GM19193 (cell line): ENCODE measurements at regions not wholly inside any gene's neighbourhood (a gene's known extent, or its start where the extent isn't known, plus 50 kb on each side); places are given as distances from the start of the nearest gene placed in this dataset.

Experiments used
- POLR2A ChIP-seq: IDR thresholded peaks from 4 replicates; pipeline ENCODE4 v1.6.1; 2011; ENCODE audit not compliant: insufficient read depth, insufficient read length; ENCODE audit errors: extremely low read depth

DNA sequence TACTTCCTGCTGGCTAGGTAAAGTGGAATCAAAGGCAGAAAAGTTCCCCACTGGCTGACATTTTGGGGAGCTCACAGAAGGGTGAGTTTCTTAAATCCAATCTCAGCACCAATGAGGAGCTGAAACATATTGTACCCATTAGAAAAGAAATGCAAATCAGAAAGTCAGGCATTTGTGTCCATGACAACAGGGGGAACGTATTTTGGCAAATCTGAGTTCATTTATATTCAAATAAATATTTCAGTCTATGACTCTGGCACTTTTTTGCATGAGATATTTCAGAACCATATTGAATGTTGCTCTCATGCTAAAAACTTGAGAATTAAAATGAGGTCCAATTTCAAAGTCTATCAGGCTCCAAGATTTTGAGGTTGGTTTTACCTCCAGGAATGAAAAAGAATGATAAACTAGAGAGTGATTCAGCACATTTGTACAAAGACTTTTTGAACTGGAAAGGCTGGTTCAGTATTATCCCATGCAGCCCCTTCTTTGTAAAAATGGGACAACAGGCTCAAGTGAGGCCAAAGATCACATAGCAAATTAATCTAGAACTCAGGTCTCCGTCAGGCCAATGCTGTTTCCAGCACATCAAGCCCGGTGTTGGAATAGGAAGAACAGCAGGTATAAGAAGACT, 202.2 kb downstream of the RRAGC start:
- no peak for TF ChIP-seq POLR2A

DNA sequence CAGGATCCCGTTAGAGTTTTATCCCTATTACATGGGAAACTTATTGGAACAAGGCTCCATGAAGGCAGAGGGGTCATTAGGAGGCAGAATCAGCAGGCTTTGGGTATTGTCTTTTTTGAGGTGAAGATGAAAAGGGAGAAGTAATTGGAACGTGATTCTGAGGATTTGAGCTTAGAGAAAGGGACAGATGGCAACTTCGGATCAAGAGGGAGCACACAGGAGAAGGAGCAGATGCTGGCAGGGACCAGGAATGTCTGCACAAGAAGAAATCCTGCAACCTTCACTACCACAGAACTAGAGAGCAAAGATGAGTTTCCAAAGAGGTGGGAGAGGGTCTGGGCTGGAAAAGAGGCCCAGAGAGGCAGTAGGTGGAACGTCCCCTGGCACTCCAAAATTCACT, 202.8 kb downstream of the RRAGC start:
- no peak for TF ChIP-seq POLR2A

DNA sequence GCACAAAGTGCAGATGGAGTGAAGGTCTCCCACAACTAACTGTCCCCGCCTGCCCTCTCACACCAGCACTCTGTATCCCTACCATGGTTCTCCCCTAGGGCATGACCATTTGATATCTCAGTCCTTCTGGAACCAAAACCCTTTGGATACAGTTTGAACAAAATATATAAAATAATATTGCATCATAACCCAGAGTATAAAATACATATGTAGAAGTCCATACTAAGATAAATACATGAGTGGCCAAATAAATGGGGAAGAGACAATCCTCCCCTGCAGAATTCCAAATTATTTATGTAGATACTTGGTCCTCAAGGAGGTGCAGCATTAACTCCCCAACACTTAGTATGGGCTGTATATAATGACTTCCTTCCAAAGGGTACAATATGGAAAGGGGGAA, 207.4 kb downstream of the RRAGC start:
- no peak for TF ChIP-seq POLR2A

DNA sequence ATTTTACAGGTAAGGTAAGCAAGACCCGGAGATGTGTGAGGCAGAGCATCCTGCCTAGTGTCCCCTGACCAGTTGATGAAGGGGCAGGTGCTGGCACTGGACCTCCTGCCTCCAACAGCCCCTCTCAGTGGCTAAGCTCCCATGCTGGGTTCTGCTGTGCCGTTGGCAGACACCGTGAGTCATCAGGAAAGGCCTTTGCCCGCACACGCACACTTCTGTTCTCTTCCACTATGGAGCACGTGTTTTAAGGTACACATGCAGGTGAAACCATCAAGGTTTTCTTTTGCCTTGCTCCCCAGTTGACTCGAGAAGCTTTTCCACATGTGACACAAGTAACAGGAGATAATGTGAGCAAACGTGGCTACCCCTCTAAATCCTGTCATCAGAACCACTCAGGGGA, 207.9 kb downstream of the RRAGC start:
- no peak for TF ChIP-seq POLR2A

DNA sequence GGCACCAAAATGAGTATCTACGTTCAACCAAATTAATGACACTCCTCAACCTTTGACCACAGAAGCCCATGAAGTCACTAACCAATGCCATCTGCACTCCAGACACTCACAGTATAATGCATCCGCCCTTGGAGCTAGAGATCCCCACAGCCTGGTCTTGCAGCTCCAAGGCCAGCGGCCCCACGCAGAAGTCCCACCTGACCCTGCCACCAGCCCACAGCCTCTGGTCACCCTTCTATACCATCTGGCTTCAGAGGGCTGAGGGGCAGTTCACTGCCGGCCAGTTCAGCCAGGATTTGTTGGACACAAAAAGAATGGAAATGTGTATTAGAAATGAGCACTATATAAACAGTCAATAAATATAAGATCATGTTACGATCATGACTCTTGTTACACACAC, 211.2 kb downstream of the RRAGC start:
- no peak for TF ChIP-seq POLR2A

DNA sequence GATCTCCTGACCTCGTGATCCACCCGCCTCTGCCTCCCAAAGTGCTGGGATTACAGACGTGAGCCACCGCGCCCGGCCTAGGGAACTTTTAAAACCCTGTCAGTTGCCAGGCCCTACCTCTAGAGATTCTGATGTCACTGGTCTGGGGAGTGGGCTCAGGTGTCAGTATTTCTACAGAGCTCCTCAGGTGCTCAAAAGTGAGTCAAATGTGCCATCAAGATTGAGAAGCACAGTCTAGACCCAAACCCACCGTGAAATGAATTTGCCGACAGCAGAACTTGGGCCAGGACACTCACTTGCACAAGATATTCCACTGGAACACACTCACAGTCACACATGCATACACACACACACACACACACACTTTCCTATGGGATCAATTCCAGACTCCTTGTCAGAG, 215.5 kb downstream of the RRAGC start:
- no peak for TF ChIP-seq POLR2A

DNA sequence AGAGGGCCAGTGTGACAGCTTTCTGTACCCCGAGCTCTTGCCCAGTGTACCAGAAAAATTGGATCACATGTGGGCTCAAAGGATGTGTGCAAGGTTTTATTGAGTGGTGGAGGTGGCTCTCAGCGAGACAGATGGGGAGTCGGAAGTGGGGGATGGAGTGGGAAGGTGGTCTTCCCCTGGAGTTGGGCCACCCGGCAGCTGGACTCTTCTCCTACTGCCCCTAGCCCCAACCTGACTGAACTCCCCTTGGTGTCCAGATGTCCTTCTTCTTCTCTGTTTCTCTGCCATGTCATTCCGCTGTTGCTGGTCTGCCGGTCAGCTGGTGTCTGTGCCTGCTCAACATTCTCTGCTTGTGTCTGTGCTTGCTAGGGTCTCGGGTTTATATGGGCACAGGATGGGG, 217.9 kb downstream of the RRAGC start:
- no peak for TF ChIP-seq POLR2A

DNA sequence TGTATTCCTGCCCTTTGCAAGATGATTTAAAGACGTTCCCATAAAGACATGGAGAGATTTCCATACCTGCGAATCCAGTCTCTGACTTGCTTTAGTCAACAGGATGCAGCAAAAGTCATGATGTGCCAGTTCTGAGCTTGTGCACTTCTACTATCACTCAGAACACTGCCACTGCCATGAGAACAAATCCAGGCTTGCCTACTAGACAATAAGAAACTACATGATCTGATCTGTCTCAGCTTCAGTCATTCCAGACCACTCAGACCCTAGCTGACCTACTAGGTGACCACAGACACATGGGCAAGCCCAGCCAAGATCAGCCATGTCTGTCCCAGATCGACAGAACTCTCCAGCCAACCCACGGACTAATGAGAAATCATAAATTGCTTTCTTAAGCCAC, 219.2 kb downstream of the RRAGC start:
- no peak for TF ChIP-seq POLR2A

DNA sequence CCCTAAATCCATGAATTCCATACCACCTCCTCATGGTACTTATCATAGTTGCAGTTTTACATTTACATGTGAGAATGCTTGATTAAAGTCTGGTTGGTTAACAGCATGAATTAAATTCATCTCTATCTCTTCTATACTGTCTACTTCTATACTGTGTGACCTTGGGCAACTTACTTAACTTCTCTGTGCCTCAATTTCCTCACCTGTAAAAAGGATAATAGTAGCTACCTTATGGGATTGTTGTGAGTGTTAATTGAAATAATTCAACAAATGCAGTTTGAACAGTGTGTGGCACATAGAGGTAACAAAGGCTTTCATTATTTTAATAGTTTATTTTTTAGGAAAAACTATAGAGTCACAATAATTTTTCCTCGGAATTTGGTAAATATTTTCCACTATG, 231.3 kb downstream of the RRAGC start:
- no peak for TF ChIP-seq POLR2A

DNA sequence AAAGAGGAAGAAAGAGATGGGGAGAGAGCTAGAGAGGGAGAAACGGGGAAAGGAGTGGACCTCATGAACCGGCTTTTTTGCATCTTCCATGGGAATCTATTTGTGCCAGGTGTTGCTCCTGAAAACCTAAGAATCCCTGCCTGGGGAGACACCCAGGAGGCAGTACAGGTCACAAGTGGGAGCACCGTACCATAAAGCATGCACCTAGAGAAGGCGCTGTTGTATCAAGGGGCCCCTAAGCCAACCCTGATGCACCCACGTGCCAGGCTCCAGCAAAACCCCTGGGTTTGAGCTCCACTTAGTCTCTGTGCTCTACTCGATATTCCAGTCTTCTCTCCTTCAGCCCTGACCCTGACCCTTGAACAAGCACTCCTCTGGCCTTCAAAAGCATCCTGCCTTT, 233.6 kb downstream of the RRAGC start:
- TF ChIP-seq POLR2A = no peak

DNA sequence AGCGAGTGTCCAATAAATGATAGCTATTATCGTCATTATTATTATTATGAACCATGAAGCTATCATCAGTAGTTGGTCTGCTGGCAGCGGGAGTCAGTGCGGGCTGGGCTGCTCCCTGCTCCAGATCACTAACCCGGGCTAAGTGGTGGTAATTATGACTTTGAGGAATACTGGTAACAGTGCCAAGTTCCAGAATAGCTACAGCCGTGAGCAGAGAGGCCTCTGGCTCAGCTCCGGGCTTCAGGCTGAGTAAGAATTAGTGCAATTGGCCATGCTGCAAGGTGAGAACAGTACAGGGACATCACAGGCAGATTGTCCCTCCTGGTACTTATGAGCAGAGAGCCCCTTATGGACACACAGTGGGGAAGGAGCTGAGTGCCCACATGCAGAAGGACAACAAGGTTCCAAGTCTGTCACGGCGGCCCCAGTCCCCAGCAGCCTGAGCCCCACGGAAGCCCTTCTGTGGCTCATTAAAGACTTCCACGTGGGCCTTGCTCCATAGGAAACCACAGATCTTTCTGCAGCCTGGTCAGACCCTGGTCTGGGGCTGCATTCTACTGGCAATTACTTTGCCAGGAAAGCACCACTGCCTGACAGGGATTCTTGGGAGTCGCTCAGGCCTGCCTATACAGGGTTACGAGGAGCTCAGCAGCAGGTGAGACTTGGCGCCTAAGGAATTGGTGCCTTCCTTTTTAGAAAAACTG, 235.1 kb downstream of the RRAGC start:
- no peak for TF ChIP-seq POLR2A

DNA sequence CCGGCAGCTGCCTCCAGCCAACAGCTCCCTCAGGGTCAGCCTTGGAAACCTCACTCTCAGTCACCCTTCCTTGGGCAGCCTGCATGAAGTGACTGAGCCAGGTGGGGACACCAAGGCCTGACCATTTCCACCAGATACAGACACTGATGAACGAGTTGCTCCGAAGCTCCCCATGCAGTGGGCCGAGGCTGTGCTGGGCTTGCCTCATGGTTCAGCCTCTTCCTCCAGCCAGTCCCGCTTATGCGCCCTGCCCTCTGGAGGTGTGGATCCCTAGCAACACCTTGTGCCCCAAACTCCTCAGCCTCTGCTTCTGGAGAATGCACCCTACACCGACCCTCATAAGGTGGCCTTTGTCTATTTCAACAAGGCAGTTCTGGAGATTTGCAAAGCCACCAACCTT, 236.0 kb downstream of the RRAGC start:
- no peak for TF ChIP-seq POLR2A

DNA sequence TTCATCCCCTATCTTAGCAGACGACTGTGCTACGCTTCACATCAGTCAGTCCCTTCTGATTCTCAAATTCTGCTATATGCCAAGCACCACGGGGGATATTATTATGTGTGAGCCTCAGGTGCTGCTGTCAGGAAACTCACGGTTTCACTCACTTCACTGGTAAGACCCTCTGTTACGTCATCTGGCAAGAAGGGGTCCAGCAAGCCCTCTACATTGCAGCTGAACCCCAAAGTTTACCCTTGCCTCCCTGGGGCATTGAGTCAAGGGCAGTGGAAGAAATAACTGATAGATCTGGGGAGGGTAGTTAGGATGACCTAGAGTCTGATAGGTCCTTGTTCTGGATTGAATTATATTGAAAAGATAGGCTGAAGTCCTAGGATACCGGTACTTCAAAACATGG, 237.4 kb downstream of the RRAGC start:
- TF ChIP-seq POLR2A = no peak

DNA sequence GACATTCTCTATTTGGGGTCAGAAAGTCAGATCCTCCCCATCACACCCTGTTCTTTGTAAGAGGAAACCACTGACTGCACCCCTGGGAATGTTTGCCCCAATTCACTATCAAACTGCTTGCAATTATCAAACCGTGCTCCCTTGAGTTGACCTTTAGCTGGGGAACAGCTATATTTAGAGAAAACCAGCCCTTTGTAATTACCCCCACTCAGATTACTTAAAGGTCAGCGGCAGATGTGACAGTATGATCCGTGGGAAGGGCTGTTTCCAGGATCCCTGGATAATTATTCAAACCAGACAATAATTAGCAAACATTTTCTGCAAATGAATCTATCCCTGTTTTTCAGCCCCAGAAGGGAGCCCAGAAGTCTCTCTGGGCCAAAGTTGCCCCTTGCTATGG, 242.7 kb downstream of the RRAGC start:
- no peak for TF ChIP-seq POLR2A

DNA sequence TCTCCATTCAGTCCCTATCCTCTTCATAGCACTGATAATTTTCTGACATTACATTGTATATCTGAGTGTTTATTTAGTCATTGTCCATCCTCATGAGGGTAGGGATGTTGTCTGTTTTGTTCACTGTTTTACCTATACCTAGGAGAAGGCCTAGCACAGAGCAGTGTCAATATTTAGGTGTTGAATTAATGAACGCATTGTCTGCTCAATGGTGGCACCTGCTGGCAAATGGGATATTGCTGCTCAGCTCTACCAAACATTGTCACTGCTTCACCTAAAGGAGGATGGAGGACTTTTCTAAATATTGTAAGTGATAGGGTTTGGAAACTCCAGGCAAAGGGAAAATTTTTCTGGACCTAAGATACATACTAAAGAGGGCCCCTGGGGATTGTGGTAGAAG, 243.9 kb downstream of the RRAGC start:
- TF ChIP-seq POLR2A = no peak

DNA sequence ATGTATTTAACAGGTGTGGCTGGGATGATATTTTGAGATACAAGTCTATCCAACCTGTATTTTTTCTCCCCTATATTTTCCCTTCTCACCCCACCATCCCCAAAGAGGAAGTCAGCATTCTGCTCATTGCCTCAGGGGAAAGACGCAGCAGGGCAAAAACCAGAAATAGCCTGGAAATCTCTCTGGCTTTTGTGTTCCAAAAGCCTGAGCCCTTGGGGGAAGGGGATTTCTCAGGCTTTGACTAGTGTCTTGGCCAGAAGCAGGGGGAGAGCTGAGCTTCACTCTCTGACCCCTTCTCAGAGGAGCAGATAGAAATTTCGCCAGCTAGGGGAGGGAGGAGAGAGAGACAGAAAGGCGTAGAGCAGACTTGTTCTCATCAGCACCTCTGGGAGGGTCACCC, 244.7 kb downstream of the RRAGC start:
- no peak for TF ChIP-seq POLR2A

DNA sequence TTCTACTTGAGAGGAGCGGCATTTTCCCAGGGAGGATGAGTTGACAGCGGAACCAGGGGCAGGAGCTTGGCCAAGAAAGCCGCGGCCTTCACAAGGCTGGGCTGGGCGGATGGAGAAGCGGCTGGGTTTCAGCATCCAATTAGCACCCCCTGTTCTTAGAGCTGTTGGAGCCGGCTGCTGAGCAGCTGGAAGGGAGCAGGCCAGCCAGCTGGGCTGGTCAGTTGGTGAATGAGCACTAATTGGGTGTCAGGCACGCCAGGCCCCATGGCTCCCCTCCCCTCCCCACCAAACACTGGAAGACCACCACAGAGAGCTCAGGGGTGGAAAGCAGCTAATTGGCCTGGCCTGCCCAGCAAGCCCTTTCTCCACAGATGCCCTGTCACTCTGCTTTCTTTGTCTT, 245.6 kb downstream of the RRAGC start:
- no peak for TF ChIP-seq POLR2A
